HepG2 (cell line): ENCODE measurements at regions not wholly inside any gene's neighbourhood (a gene's known extent, or its start where the extent isn't known, plus 50 kb on each side); places are given as distances from the start of the nearest gene placed in this dataset.
"Not testable (repeated sequence)": the region's sequence is repeated elsewhere in the genome, so short reads cannot be mapped to it uniquely, and the experiment has no call there.

Experiments used
- EZH2 ChIP-seq: conservative IDR thresholded peaks from 2 replicates; pipeline ENCODE4 v1.6.1; 2012; ENCODE audit warnings: mild to moderate bottlenecking, low read depth, low read length, moderate library complexity
- JUND ChIP-seq: sonication (generic); formaldehyde crosslinking; IDR thresholded peaks from 2 replicates; pipeline ENCODE4 v1.8.0; 2022; ENCODE audit warnings: mild to moderate bottlenecking, missing genetic modification reagents
- KDM4B ChIP-seq: sonication (generic); formaldehyde crosslinking; IDR thresholded peaks from 2 replicates; pipeline ENCODE4 v1.4.0; 2020; ENCODE audit warnings: missing genetic modification reagents
- MBNL3 ChIP-seq: fragments of 250-450 bp; sonication (Bioruptor Pico); conservative IDR thresholded peaks from 2 replicates; pipeline ENCODE4 v1.8.0; 2022; ENCODE audit warnings: mild to moderate bottlenecking, inconsistent platforms
- MYC ChIP-seq: sonication (generic); formaldehyde crosslinking; IDR thresholded peaks from 2 replicates; pipeline ENCODE4 v1.9.0; 2021; ENCODE audit warnings: missing genetic modification reagents, borderline replicate concordance
- NFIB ChIP-seq: sonication (generic); formaldehyde crosslinking; IDR thresholded peaks from 2 replicates; pipeline ENCODE4 v1.9.0; 2021; ENCODE audit warnings: missing genetic modification reagents, mild to moderate bottlenecking, borderline replicate concordance
- POLR2A ChIP-seq, 2 experiments: IDR thresholded peaks; 2 replicates each; pipeline ENCODE4 v1.6.1; 2011; ENCODE audit warnings: low read depth in 2 of 2, low read length in 2 of 2, mild to moderate bottlenecking in 1 of 2, moderate library complexity in 1 of 2; ENCODE audit not compliant: insufficient read depth in 1 of 2
- PRDM4 ChIP-seq: sonication (generic); formaldehyde crosslinking; IDR thresholded peaks from 2 replicates; pipeline ENCODE4 v1.9.0; 2021; ENCODE audit warnings: missing genetic modification reagents, borderline replicate concordance

DNA sequence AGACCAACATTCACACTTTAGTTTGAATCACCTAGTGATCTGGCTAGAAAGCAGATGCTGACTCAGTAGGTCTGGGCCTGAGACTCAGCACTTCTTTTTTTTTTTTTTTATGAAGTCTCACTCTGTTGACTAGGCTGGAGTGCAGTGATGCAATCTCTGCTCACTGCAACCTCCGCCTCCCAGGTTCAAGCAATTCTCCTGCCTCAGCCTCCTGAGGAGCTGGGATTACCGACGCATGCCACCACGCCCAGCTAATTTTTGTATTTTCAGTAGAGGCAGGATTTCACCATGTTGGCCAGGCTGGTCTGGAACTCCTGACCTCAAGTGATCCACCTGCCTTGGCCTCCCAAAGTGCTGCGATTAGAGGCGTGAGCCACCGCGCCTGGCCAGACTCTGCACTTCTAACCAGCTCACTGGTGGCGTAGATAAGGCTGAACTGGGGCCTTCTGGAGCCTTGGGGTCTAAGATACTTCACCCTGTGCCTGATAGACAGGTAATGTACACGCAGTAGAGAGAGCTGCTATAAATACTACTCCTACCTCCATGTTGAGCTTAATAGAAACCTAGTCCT, 78.3 kb upstream of the FHL2 start:
- not testable (repeated sequence) for TF ChIP-seq EZH2; POLR2A (IDR thresholded peaks at IDR 0.05; ENCODE audit: insufficient read depth in 1 of 2, low read depth in 2 of 2, low read length in 2 of 2); NFIB (CRISPR knock-in tag); MBNL3 (CRISPR knock-in tag); MYC (CRISPR knock-in tag); PRDM4 (CRISPR knock-in tag); JUND; KDM4B (CRISPR knock-in tag)
